H4 (cell line): ENCODE measurements at regions not wholly inside any gene's neighbourhood (a gene's known extent, or its start where the extent isn't known, plus 50 kb on each side); places are given as distances from the start of the nearest gene placed in this dataset.

Experiments
- DNase-seq: peaks from one replicate; pipeline ENCODE4 v3.0.0-alpha.2; 2015; ENCODE audit warnings: low spot score

- DNase-seq, result no peak
Observed at GRCh38 chr4:65918872-65919271, 248.6 kb upstream of the EPHA5 start.

- DNase-seq, result no peak
Observed at GRCh38 chr4:65918212-65918611, 247.9 kb upstream of the EPHA5 start.

GRCh38 chr4:65917486-65917885, 247.2 kb upstream of the EPHA5 start:
- DNase-seq, result peak; percentile 13

- DNase-seq, result no peak
Observed at GRCh38 chr4:65911720-65912119, 241.4 kb upstream of the EPHA5 start.

GRCh38 chr4:65893957-65894755, 223.9 kb upstream of the EPHA5 start:
- no peak for DNase-seq

- DNase-seq, result no peak
Observed at GRCh38 chr4:65893271-65893670, 223.0 kb upstream of the EPHA5 start.

- no peak for DNase-seq
Observed at GRCh38 chr4:65880594-65880993, 210.3 kb upstream of the EPHA5 start.

- DNase-seq, result no peak
Observed at GRCh38 chr4:65868096-65868824, 198.0 kb upstream of the EPHA5 start.

GRCh38 chr4:65865489-65865888, 195.2 kb upstream of the EPHA5 start:
- peak; percentile 19 for DNase-seq

- no peak for DNase-seq
Observed at GRCh38 chr4:65861993-65862392, 191.7 kb upstream of the EPHA5 start.

- DNase-seq, result no peak
Observed at GRCh38 chr4:65845199-65845773, 175.0 kb upstream of the EPHA5 start.

GRCh38 chr4:65839164-65839931, 169.1 kb upstream of the EPHA5 start:
- no peak for DNase-seq

- no peak for DNase-seq
Observed at GRCh38 chr4:65834707-65835106, 164.4 kb upstream of the EPHA5 start.

- DNase-seq, result no peak
Observed at GRCh38 chr4:65831828-65832227, 161.5 kb upstream of the EPHA5 start.

GRCh38 chr4:65825116-65825753, 154.9 kb upstream of the EPHA5 start:
- no peak for DNase-seq

GRCh38 chr4:65819192-65819591, 148.9 kb upstream of the EPHA5 start:
- DNase-seq, result no peak

GRCh38 chr4:65805936-65806335, 135.6 kb upstream of the EPHA5 start:
- no peak for DNase-seq

GRCh38 chr4:65799513-65799912, 129.2 kb upstream of the EPHA5 start:
- DNase-seq, result no peak

- DNase-seq, result no peak
Observed at GRCh38 chr4:65798498-65799127, 128.3 kb upstream of the EPHA5 start.

GRCh38 chr4:65791812-65792308, 121.6 kb upstream of the EPHA5 start:
- DNase-seq, result peak; percentile 43
